OCI-LY3 (cell line): ENCODE measurements at regions not wholly inside any gene's neighbourhood (a gene's known extent, or its start where the extent isn't known, plus 50 kb on each side); places are given as distances from the start of the nearest gene placed in this dataset.
"Not testable (repeated sequence)": the region's sequence is repeated elsewhere in the genome, so short reads cannot be mapped to it uniquely, and the experiment has no call there.

Experiments used
- H2AFZ ChIP-seq: fragments of 200-600, 300-600 bp; shearing (Covaris generic); 2 replicates; pipeline ENCODE4 v1.6.0; 2014; ENCODE audit warnings: antibody characterized with exemption, low read depth, low read length
- H3K27ac ChIP-seq: fragments of 200-600, 300-600 bp; sonication (generic); 2 replicates; pipeline ENCODE4 v1.5.1; 2014; ENCODE audit warnings: mild to moderate bottlenecking, low read length, moderate library complexity, mixed read lengths
- H3K27me3 ChIP-seq: fragments of 200-600, 300-600 bp; sonication (generic); 2 replicates; pipeline ENCODE4 v1.6.1; 2014; ENCODE audit warnings: low read depth, low read length, mixed read lengths
- H3K36me3 ChIP-seq: fragments of 200-600, 300-600 bp; sonication (generic); replicated peaks from 2 replicates; pipeline ENCODE3; 2014; ENCODE audit warnings: low read depth, low read length, mixed read lengths
- H3K4me1 ChIP-seq: fragments of 300-600, 200-600 bp; sonication (generic); 2 replicates; pipeline ENCODE4 v1.6.1; 2014; ENCODE audit warnings: low read length, mixed read lengths
- H3K4me2 ChIP-seq: fragments of 200-600, 300-600 bp; sonication (generic); 2 replicates; pipeline ENCODE4 v1.6.1; 2014; ENCODE audit warnings: low read length, mixed read lengths
- H3K4me3 ChIP-seq: fragments of 300-600, 200-600 bp; sonication (generic); 2 replicates; pipeline ENCODE4 v1.5.1; 2014; ENCODE audit warnings: antibody characterized with exemption, mild to moderate bottlenecking, low read length, moderate library complexity
- H3K79me2 ChIP-seq: fragments of 300-600, 200-600 bp; shearing (Covaris generic); 2 replicates; pipeline ENCODE4 v1.6.1; 2014; ENCODE audit warnings: mild to moderate bottlenecking, low read length, mixed read lengths
- H3K9ac ChIP-seq: fragments of 300-600, 200-600 bp; shearing (Covaris generic); 2 replicates; pipeline ENCODE4 v1.6.0; 2014; ENCODE audit warnings: mild to moderate bottlenecking, low read length, moderate library complexity
- H3K9me3 ChIP-seq: fragments of 200-600, 300-600 bp; shearing (Covaris generic); 2 replicates; pipeline ENCODE4 v1.6.1; 2014; ENCODE audit warnings: low read length, mixed read lengths; ENCODE audit not compliant: insufficient read depth
- H4K20me1 ChIP-seq: fragments of 200-600, 300-600 bp; sonication (generic); 2 replicates; pipeline ENCODE4 v1.6.1; 2016; ENCODE audit warnings: low read length, mixed read lengths; ENCODE audit not compliant: insufficient read depth
- CTCF ChIP-seq: fragments of 200-600, 300-600 bp; sonication (generic); IDR thresholded peaks from 2 replicates; pipeline ENCODE4 v1.5.1; 2014; ENCODE audit warnings: antibody characterized with exemption, low read length, low read depth
- EZH2phosphoT487 ChIP-seq: fragments of 200-600 bp; shearing (Covaris generic); IDR thresholded peaks from 2 replicates; pipeline ENCODE4 v1.6.1; 2018; ENCODE audit warnings: antibody characterized with exemption, mixed run types, low read depth

- Histone ChIP-seq H3K4me3 (no peak overlapping the region), H3K27me3 (no peaks in the 10 kb centered on the region), H3K27ac (no peak overlapping the region), H3K79me2 (no peaks in the 10 kb centered on the region), H3K4me1 (no peaks in the 10 kb centered on the region), H3K9ac (no peak overlapping the region), H4K20me1 (no peaks in the 10 kb centered on the region), H3K36me3 (no peaks in the 10 kb centered on the region), H2AFZ (no peak overlapping the region), H3K9me3 (no peaks in the 10 kb centered on the region), H3K4me2 (no peak overlapping the region)
- TF ChIP-seq CTCF (no peak), EZH2phosphoT487 (no peak)
Measured at GRCh38 chr2:228916416-228917090, 354.5 kb downstream of the PID1 start.

- Histone ChIP-seq H4K20me1 (no peaks in the 10 kb centered on the region), H3K27me3 (no peaks in the 10 kb centered on the region), H3K4me2 (no peak overlapping the region), H3K9me3 (no peaks in the 10 kb centered on the region), H3K9ac (no peak overlapping the region), H2AFZ (no peak overlapping the region), H3K36me3 (no peaks in the 10 kb centered on the region), H3K27ac (no peak overlapping the region), H3K4me1 (no peaks in the 10 kb centered on the region), H3K79me2 (no peaks in the 10 kb centered on the region), H3K4me3 (no peak overlapping the region)
- TF ChIP-seq CTCF (no peak), EZH2phosphoT487 (no peak)
Measured at GRCh38 chr2:228913176-228913575, 357.9 kb downstream of the PID1 start.

- not testable (repeated sequence) for H3K9ac ChIP-seq, H3K79me2 ChIP-seq, H3K27me3 ChIP-seq, H3K9me3 ChIP-seq, H3K36me3 ChIP-seq, H3K4me2 ChIP-seq, H3K27ac ChIP-seq, H3K4me3 ChIP-seq, H3K4me1 ChIP-seq, H2AFZ ChIP-seq, H4K20me1 ChIP-seq
Measured at GRCh38 chr2:228910872-228911271, 360.2 kb downstream of the PID1 start.

GRCh38 chr2:228902176-228902575 lies 368.9 kb downstream of the PID1 start:
- Histone ChIP-seq H3K9ac (no peak overlapping the region), H3K36me3 (no peaks in the 10 kb centered on the region), H3K9me3 (no peaks in the 10 kb centered on the region), H3K79me2 (no peaks in the 10 kb centered on the region), H3K4me3 (no peak overlapping the region), H3K27ac (no peak overlapping the region), H2AFZ (no peak overlapping the region), H4K20me1 (no peaks in the 10 kb centered on the region), H3K27me3 (no peaks in the 10 kb centered on the region), H3K4me2 (no peak overlapping the region), H3K4me1 (no peaks in the 10 kb centered on the region)
- TF ChIP-seq CTCF (no peak), EZH2phosphoT487 (no peak)

- H2AFZ ChIP-seq: no peak overlapping the region
- TF ChIP-seq CTCF: no peak
- TF ChIP-seq EZH2phosphoT487: no peak
Measured at GRCh38 chr2:228901531-228901930, 369.6 kb downstream of the PID1 start.

More at GRCh38 chr2:228901531-228901930, 369.6 kb downstream of the PID1 start:
- H3K9ac ChIP-seq: no peak overlapping the region
- no peaks in the 10 kb centered on the region for H4K20me1 ChIP-seq
- no peak overlapping the region for H3K27ac ChIP-seq
- no peaks in the 10 kb centered on the region for H3K4me1 ChIP-seq
- no peaks in the 10 kb centered on the region for H3K36me3 ChIP-seq
- no peaks in the 10 kb centered on the region for H3K9me3 ChIP-seq
- no peaks in the 10 kb centered on the region for H3K79me2 ChIP-seq
- no peak overlapping the region for H3K4me2 ChIP-seq
- H3K4me3 ChIP-seq: no peak overlapping the region
- no peaks in the 10 kb centered on the region for H3K27me3 ChIP-seq
